ENCODE measurements at regions not wholly inside any gene's neighbourhood (a gene's known extent, or its start where the extent isn't known, plus 50 kb on each side); places are given as distances from the start of the nearest gene placed in this dataset.
"Not testable (repeated sequence)": the region's sequence is repeated elsewhere in the genome, so short reads cannot be mapped to it uniquely, and the experiment has no call there.

DNA sequence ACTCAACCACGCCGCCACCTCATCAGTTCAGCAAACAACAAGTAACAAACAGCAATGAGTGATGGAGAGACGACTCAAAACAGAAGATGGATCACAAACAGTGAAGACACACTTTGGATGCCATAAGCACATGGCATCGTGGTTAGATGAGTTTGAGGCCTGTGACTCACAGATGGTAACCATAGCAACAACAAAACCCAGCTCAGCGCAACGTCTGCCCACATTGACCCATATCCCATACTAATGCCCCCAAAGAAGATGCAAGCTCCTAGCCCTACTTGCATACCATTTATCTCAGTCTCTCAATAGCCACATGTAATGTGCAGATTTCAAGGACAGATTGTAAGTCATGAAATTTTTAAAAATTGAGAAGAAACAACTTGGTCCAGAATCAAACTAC, 1322.3 kb upstream of the TMEM132C start:
- DNase-seq (ENCODE audit: low read depth in 2 of 2), result no peak

DNA sequence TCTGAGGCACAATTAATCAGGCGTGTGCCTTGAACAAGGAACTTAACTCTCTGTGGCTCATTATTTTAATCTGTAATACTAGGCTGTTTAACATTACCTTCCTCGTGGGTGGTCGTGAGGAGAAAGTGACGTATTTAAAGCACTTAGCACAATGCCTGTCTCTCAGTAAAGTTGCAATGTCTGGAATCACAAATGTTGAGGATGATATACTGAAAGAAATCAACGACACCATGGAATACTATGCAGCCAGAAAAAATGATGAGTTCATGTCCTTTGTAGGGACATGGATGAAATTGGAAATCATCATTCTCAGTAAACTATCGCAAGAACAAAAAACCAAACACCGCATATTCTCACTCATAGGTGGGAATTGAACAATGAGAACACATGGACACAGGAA, 1320.0 kb upstream of the TMEM132C start:
- DNase-seq (ENCODE audit: low read depth in 2 of 2), result not testable (repeated sequence)

DNA sequence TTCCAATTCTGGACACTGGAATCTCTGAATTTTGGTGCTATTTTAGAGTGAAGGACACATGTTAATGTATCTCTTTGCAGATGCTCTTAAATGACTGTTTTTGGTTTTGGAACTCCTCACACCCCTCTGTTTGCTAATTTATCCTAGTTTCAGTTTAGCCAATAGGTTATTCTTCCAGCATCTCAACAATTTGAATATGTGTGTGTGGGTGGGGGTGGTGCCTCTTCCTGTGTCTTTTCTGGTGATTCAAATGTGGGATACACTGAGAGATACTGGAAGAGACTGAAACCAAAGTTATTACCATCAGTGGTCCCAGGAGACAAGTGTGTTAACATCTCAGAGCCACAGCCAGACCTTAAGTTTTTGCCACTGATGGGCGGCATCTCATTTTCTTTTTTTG, 1317.4 kb upstream of the TMEM132C start:
- DNase-seq (ENCODE audit: low read depth in 2 of 2), result no peak

DNA sequence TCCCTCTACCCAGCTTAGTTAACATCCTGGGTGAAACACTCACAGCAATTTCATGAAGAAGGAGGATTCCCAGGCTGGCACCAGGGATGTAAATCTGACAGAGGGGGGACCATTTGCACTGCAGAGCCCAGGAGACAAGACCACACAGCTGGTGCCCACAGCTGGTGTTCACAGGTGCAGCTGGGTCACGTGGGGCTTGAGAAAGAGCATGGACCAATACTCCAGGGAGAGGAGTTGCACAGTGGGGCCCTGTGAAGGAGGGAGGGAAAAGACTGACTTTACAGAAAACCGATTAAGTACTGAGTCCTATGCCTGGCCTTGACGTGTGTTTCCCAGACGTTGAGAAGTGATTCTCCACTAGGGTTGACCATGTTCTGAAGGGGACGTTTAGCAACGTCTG, 1316.7 kb upstream of the TMEM132C start:
- DNase-seq (ENCODE audit: low read depth in 2 of 2), result no peak

DNA sequence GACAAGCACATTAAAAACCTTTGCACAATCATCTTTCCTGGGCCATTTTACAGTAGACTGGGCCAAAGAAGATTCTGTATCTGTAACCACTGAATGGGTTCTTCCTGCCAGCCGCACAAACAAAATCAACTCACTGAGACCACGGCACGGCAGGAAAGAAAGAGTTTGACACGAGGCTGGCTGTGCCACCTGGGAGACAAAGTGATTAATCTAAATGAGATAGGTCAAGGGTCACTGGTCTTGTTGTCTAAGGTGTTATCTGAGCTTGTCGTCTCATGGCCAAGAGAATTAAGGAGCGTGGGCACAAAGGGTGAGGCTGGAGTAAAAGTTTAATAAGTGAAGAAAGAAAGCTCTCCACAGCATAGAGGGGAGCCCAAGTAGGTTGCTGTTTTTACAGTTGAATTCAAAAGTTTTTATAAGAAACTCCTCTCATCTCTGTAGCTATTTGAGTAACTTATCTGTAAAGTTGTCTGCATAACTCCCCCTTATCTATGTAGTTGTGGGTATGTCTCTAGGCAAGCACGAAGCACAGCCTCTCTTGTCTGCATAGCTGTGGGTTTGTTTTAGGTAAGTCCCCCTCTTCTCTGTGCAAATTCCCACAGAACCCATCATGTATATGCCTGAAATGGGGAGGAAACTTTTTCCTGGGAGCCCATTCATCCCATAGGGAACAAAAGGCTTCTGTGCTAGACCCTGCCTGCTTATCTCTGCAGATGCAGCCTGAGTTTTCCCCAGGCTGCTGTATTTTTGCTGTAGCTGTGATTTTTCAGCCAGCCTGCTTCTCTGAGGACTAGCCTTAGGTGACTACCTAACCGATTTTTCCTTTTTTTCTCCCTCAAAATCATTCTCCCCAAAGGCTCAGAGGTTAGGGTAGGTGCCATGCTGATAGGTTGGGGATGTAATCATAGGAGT, 1314.6 kb upstream of the TMEM132C start:
- no peak for DNase-seq (ENCODE audit: low read depth in 2 of 2)

DNA sequence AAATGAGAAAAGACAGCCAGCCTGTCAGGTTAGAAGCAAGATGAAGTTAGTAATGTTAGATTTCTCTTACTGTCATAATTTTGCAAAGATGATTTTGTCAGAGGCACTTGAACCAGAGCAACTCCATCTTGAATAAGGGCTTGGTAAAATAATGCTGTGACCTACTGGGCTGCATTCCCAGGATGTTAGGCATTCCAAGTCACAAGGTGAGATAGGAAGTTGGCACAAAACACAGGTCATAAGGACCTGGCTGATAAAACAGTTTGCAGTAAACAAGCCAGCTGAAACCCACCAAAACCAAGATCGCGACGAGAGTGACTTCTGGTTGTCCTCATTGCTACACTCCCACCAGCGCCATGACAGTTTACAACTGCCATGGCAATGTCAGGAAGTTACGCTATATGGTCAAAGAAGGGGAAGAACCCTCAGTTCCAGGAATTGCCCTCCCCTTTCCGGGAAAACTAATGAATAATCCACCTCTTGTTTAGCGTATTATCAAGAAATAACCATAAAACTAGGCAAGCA, 1313.5 kb upstream of the TMEM132C start:
- no peak for DNase-seq (ENCODE audit: low read depth in 2 of 2)

DNA sequence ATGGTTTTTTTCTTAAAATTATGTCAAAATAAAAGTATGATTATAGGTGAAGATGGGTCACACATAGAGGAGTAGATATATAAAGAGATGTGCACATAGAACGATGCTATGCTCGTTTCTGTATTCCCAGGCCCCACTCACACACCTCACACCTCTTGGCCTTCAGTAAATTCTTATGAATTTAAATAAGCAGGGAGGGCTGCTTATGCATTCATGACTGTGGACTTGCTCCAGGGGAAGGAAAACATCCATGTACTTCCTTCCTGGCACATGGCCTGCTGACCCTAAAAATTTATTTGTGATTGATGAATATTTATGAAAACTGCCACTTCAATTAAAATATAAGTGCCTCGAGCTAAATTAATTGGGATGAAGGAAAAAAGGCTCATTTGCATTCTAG, 1306.7 kb upstream of the TMEM132C start:
- no peak for DNase-seq (ENCODE audit: low read depth in 2 of 2)

DNA sequence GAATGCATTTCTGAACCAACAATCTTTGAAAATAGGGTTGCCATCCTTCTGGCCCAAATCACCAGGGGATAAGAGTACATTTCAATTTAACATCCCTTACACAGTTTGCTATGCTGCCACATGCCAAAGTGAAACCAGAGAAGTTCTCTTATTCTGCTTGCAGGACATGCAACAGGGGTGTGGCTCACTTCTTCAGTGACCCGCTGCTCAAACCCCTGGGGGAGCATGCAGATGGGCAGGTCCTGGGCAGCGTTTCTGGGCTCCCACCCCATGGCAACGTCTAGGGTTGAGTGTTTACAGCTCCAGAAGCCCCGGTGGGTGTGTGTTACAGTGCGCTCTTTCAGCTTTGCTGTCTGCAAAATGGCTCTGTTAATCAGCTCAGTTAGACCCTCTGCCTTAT, 1306.3 kb upstream of the TMEM132C start:
- no peak for DNase-seq (ENCODE audit: low read depth in 2 of 2)

DNA sequence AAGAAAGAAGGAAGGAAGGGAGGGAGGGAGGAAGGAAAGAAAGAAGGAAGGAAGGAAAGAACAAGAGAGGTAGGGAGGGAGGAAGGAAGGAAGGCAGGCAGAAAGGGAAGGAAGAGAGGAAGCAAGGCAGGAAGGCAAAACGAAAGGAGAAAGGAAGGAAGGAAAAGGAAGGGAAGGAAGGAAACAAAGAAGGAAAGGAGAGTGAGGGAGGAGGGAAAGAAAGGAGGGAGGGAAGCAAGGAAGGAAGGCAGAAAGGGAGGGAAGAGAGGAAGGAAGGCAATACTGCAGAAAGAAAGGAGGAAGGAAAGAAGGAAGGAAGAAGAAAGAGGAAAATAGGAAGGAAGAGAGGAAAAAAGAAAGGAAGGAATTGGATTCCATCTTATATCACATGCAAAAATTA, 1303.1 kb upstream of the TMEM132C start:
- DNase-seq (ENCODE audit: low read depth in 2 of 2), result no peak

DNA sequence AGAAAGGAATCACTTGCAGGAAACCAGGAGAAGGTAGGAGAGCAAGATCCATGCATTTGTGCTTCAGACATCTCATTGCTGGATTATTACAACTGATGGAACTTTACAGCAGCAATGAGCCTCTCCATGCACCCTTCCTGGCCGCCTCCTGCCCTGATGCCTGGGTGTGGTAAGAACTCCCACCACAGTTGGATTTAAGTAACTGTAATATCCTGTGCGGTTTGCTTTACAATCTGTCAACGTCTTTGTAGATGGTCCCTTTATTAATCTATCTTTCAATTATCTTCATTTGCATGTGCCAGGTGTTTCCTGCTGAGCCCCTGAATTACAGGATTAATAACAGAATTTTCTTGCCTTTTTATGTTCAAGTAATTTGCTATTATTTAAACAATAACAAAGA, 1300.5 kb upstream of the TMEM132C start:
- DNase-seq (ENCODE audit: low read depth in 2 of 2), result no peak

DNA sequence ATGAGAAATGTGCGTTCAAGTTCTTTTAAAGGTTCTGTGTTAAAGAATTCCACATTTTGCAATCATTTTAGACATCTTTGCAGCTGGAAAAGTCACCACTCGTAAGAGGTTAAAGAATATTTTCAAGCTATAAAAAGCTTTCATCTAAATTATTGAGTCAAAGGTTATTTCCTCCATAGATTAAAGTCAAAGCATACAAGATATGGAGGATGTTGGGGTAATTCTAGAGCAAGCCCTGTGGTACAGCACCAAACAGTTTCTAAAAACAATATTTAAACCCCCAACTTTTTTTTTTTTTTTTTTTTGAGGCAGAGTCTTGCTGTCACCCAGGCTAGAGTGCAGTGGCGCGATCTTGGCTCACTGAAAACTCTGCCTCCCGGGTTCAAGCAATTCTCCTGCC, 1299.8 kb upstream of the TMEM132C start:
- DNase-seq (ENCODE audit: low read depth in 2 of 2), result no peak

DNA sequence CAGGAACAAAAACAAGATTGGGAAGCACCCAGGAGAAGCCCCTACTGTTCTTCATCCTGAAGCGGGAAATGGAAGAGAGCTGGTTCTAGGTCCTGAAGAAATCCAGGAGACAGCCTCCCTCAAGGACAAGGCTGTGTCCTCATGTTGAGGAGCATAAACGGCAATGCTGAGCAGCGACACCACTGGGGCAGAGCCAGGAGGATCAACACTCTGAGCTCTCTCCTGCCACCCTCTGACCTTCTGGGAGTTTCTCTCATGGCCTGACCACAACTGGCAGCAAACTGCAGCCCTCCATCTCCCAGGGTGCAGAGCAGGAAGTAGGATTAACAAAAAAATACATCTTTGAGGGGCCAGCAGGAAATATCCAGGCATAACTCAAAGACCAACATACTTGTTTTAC, 1292.2 kb upstream of the TMEM132C start:
- DNase-seq (ENCODE audit: low read depth in 2 of 2), result no peak

DNA sequence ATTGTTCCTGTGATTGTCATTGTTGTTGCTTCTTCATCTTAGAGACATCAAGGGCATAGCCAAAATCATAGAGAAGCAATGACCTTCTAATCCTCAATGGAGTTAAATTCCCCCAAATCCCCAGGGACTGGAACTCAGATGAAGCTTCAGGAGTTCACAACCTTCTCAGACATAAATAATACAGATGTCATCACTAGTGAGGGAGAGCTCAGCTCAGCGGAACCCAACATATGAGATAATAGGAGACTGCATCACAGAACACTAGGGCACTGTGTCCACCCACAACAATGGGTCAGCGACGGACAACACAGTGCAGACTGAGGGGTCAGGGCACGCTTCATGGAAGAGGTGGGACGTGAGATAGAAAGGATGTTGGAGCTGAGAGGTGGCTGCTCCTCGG, 1290.4 kb upstream of the TMEM132C start:
- no peak for DNase-seq (ENCODE audit: low read depth in 2 of 2)

DNA sequence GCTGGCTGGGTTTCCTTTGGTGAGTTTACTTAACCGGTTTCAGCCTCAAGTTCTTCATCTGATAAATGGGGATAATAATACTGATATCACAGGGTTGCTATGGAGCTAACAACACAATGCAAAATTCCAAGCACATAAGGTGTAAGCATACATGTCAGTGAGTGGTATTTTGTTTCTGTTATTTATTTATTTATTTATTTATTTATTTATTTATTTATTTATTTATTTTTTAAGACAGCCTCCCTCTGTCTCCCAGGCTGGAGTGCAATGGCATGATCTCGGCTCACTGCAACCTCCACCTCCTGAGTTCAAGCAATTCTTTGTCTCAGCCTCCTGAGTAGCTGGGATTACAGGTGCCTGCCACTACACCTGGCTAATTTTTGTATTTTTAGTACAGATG, 1287.4 kb upstream of the TMEM132C start:
- DNase-seq (ENCODE audit: low read depth in 2 of 2), result not testable (repeated sequence)

DNA sequence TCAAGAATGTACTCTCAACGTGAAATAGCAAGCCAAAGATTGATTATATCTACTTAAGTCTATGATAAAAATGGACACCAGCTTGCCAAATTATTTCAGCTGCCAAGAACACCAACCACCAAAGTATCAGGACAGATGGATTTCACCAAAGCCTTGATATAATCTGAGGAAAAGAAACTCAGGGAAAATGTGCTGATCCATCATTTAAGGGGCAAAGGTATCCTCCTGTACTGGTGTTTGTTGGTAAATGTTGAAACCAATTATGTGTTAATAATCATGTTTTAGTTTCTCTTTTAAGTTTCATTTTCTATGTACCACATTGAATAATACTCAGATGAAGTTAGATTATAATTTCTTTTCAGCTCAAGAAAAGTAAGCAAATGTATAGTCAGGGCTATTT, 1284.3 kb upstream of the TMEM132C start:
- DNase-seq (ENCODE audit: low read depth in 2 of 2), result no peak

DNA sequence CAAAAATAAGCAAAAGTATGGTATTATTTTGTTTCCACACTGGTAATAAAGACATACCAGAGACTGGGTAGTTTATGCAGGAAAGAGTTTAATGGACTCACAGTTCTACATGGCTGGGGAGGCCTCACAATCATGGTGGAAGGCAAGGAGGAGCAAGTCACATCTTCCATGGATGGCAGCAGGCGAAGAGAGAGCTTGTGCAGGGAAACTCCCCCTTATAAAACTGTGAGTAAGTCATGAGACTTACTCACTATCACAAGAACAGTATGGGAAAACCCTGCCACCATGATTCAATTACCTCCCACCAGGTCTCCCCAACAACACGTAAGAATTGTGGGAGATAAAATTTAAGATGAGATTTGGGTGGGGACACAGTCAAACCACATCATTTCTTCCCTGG, 1283.2 kb upstream of the TMEM132C start:
- not testable (repeated sequence) for DNase-seq (ENCODE audit: low read depth in 2 of 2)

DNA sequence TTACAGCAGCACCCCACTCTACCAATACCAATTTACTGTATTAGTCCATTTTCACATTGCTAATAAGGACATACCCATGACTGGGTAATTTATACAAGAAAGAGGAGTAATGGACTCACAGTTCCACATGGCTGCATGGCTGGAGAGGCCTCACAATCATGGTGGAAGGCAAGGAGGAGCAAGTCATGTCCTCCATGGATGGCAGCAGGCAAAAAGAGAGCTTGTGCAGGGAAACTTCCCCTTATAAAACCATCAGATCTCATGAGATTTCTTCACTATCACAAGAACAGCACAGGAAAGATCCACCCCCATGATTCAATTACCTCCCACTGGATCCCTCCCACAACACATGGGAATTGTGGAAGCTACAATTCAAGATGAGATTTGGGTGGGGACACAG, 1281.3 kb upstream of the TMEM132C start:
- not testable (repeated sequence) for DNase-seq (ENCODE audit: low read depth in 2 of 2)

DNA sequence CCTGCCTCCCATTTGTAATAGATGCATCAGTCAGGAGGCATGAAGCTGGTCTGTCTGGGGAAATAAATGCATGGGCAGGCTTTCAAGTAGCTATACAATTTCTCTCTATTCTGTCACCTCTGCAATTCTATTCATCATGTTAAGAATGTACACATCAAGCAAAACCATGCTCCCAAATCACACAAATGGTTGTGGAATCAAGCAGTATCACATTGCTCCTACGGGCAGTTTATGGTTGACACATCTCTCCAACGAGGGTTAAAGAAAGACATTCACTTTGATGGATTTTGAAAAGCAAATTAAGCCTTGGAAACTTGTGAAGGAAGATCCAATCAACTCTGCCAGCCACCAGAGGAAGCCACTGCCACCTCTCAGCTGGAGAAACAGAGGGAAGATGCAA, 1277.4 kb upstream of the TMEM132C start:
- DNase-seq (ENCODE audit: low read depth in 2 of 2), result no peak

DNA sequence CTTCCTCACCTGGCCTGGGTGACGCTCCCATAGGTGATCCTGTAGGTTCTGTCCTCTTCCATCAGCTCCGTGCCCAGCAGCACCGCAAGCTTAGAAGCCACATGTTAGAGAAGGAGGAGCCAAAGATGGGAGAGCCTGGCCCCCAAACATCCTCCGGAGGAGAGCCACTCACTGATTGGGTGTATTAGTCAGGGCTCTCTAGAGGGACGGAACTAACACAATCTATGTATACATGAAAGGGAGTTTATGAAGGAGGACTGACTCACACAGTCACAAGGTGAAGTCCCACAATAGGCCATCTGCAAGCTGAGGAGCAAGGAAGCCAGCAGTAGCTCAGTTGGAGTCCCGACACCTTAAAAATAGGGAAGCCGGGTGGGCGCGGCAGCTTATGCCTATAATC, 1273.1 kb upstream of the TMEM132C start:
- no peak for DNase-seq (ENCODE audit: low read depth in 2 of 2)

DNA sequence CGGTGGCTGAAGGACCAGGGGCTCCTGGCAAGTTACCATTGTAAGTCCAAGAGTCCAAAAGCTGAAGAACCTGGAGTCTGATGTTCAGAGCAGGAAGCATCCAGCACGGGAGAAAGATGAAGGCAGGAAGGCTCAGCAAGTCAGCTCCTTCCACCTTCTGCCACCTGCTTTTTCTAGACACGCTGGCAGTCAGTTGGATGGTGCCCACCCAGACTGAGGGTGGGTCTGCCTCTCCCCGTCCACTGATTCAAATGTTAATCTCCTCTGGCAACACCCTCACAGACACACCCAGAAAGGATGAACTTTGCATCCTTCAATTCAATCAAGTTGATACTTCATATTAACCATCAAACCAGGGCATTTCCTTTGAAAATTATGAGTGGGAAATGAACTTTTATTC, 1272.4 kb upstream of the TMEM132C start:
- no peak for DNase-seq (ENCODE audit: low read depth in 2 of 2)

DNA sequence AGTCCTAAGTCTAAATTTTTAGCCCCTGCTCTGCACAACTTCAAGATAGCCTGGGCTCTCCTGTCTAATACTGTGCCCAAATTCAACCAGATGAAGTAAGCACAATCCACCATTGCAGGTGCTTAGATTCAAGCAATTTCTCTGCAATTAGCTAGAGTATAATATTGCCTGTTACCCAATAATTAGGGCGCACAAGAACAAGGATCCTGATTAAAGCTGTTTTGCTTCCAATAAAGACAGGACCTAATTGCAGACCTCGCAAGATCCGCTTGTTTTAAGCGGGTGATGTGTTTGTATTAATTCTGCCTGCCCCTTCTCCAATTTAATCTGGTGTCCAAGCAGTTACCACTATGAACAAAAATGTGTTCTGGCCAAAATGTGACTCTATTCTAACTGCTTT, 1268.9 kb upstream of the TMEM132C start:
- no peak for DNase-seq (ENCODE audit: low read depth in 2 of 2)

DNA sequence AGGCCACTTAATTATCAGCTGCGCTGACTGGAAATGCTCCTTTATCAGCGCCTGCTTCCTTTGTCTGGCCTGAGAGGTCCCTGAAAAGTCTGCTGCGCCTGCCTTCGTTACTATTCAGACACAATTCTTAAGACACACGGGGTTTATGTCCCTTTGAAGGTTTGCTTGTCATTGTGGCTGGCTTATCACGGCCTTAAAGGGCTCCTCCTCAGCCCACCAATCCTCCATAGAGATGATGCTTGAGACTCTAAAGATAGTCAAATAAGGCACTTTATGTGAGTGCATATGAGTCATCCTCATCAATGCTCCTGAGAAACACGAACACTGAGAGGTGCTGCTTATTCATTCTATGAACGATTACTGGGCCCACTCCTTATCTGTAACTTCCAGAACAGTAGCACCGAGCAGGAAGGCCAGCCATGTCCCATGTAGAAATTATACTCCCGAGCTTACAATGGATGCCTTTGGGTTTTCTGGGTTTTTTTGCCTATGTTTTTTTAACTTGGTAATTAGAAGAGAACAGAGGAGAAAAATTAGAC, 1268.2 kb upstream of the TMEM132C start:
- DNase-seq (ENCODE audit: low read depth in 2 of 2), result no peak

DNA sequence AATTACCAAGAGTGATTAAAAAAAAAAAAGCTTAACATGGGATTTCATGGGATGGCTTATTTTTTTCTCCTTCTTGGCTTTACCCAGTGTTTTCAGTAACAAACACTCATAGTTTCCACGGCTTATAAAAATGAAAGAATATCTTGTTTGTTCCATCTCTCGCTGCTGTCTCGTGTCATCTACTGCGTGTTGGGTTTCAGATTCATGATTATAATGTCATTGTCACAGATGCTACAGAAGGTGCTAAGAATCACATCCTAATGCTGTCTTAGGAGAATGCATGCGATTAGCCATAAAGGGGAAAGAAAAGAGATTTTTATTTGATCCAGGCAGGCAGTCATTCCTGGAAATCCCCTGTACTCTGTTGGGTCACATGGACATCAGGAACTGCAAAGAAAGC, 1267.6 kb upstream of the TMEM132C start:
- no peak for DNase-seq (ENCODE audit: low read depth in 2 of 2)
